K562 (cell line): ENCODE measurements at regions not wholly inside any gene's neighbourhood (a gene's known extent, or its start where the extent isn't known, plus 50 kb on each side); places are given as distances from the start of the nearest gene placed in this dataset.

ENCODE experiments used
- ATAC-seq: fragments of 200-7000 bp; cut with Tn5 transposase; 3 replicates; pipeline ENCODE4 v1.9.1; 2020; ENCODE audit warnings: moderate library complexity
- BruUV-seq: library from RNA; stranded (reverse); fragments of 400-500 nt; replicated peaks from 2 replicates; lab custom pipeline; 2021; lab: Mats Ljungman, UMichigan
- CTCF ChIA-PET: fragments of 300-600 bp; formaldehyde crosslinking; extraction: SDS; loops from one replicate; lab custom pipeline; 2021; ENCODE audit warnings: low intra/inter-chr PET ratio; lab: Yijun Ruan, JAX
- POLR2A ChIA-PET: fragments of 300-600, 350-650 bp; sonication (Branson Sonifier 250); formaldehyde crosslinking; extraction: SDS; loops from one replicate; lab custom pipeline; 2021; ENCODE audit warnings: antibody characterized with exemption, inconsistent platforms; lab: Yijun Ruan, JAX
- DNase-seq, 4 experiments: peaks; one replicate each; pipeline versions ENCODE4 v3.0.0 to v3.0.0-alpha.2; 2011 to 2018; ENCODE audit warnings: low spot score in 3 of 4, mixed read lengths in 3 of 4; ENCODE audit errors: extremely low read depth in 1 of 4
- FAIRE-seq: peaks from 2 replicates; lab custom pipeline; 2011; peaks lifted over from hg19 to GRCh38; lab: Jason Lieb, UNC
- H2AFZ ChIP-seq: 2 replicates; pipeline ENCODE4 v1.6.0; 2011; ENCODE audit warnings: low read depth, low read length, control low read depth, inconsistent platforms
- H3K27ac ChIP-seq: fragments of 200-600 bp; 3 replicates; pipeline ENCODE4 v1.8.0; 2011; ENCODE audit warnings: low read depth, mild to moderate bottlenecking, control low read depth, inconsistent platforms, low read length, moderate library complexity, mixed read lengths; ENCODE audit errors: extremely low read depth
- H3K27me3 ChIP-seq, 2 experiments: fragments of 300-600 bp in 1 of 2; 2 replicates in 1 of 2; 3 replicates in 1 of 2; pipeline versions ENCODE4 v1.6.0 to v1.8.0; 2011; ENCODE audit warnings: inconsistent platforms in 2 of 2, low read length in 2 of 2, mild to moderate bottlenecking in 1 of 2, mixed read lengths in 1 of 2, moderate library complexity in 1 of 2; ENCODE audit not compliant: control insufficient read depth in 2 of 2, insufficient read depth in 2 of 2
- H3K36me3 ChIP-seq: fragments of 300-600 bp; 3 replicates; pipeline ENCODE4 v1.8.0; 2011; ENCODE audit warnings: mild to moderate bottlenecking, low read length, inconsistent platforms; ENCODE audit not compliant: control insufficient read depth, insufficient read depth
- H3K4me1 ChIP-seq, 2 experiments: fragments of 200-600 bp in 1 of 2; replicated peaks in 1 of 2; 2 replicates in 1 of 2; 3 replicates in 1 of 2; pipeline versions ENCODE4 v1.5.1 to v1.8.0; 2011; ENCODE audit warnings: inconsistent platforms in 2 of 2, low read length in 2 of 2, mild to moderate bottlenecking in 1 of 2, mixed read lengths in 1 of 2, moderate library complexity in 1 of 2; ENCODE audit not compliant: control insufficient read depth in 2 of 2, insufficient read depth in 2 of 2
- H3K4me2 ChIP-seq: 2 replicates; pipeline ENCODE4 v1.6.1; 2011; ENCODE audit warnings: low read length, control low read depth, inconsistent platforms, mixed read lengths; ENCODE audit not compliant: insufficient read depth
- H3K4me3 ChIP-seq: fragments of 200-600 bp; sonication (generic), shearing (Covaris generic); 2 replicates; pipeline ENCODE4 v1.5.1; 2016; ENCODE audit warnings: control low read depth, inconsistent platforms
- H3K79me2 ChIP-seq: fragments of 200-600 bp; 3 replicates; pipeline ENCODE4 v1.8.0; 2011; ENCODE audit warnings: low read length, inconsistent platforms; ENCODE audit not compliant: control insufficient read depth, insufficient read depth
- H3K9ac ChIP-seq, 2 experiments: 2 replicates each; pipeline versions ENCODE4 v1.6.0 to v1.6.1; 2011; ENCODE audit warnings: low read depth in 2 of 2, low read length in 2 of 2, control low read depth in 1 of 2, inconsistent platforms in 1 of 2, mild to moderate bottlenecking in 1 of 2, mixed read lengths in 1 of 2; ENCODE audit not compliant: insufficient read depth in 1 of 2
- H3K9me1 ChIP-seq: one replicate; pipeline ENCODE4 v1.6.0; 2011; ENCODE audit warnings: inconsistent platforms, mild to moderate bottlenecking, low read length, moderate library complexity; ENCODE audit not compliant: control insufficient read depth, insufficient read depth
- H3K9me3 ChIP-seq: replicated peaks from 2 replicates; pipeline ENCODE4 v1.5.1; 2011; ENCODE audit warnings: low read depth, low read length, inconsistent platforms; ENCODE audit not compliant: control insufficient read depth, insufficient read depth
- H4K20me1 ChIP-seq: replicated peaks from 2 replicates; pipeline ENCODE4 v1.6.1; 2011; ENCODE audit warnings: low read length, inconsistent platforms, mixed read lengths; ENCODE audit not compliant: control insufficient read depth, insufficient read depth
- CEBPB ChIP-seq: fragments of 450-650 bp; IDR thresholded peaks from 2 replicates; pipeline ENCODE4 v1.6.1; 2016; ENCODE audit warnings: missing genetic modification characterization, missing compliant biosample characterization
- CUX1 ChIP-seq: fragments of 200-800 bp; sonication (Bioruptor generic); IDR thresholded peaks from 2 replicates; pipeline ENCODE4 v1.6.1; 2016; ENCODE audit warnings: missing genetic modification characterization, missing compliant biosample characterization
- SIN3A ChIP-seq, 2 experiments: fragments of 150-350 bp in 1 of 2; IDR thresholded peaks; 2 replicates each; pipeline ENCODE4 v1.6.1; 2011 to 2016; ENCODE audit warnings: borderline replicate concordance in 2 of 2, low read depth in 2 of 2, low read length in 2 of 2, mild to moderate bottlenecking in 2 of 2, moderate library complexity in 2 of 2; ENCODE audit not compliant: control insufficient read depth in 1 of 2
- in situ Hi-C: fragments of 300-500 bp; cut with MboI; formaldehyde crosslinking; loops from 4 replicates; pipeline ENCODE4 v1.15.0; 2018; ENCODE audit warnings: inconsistent platforms, mixed read lengths
- intact Hi-C: fragments of 100-400 bp; cut with micrococcal nuclease; formaldehyde crosslinking; loops from 2 replicates; pipeline ENCODE4 v1.14.2; 2022

DNA sequence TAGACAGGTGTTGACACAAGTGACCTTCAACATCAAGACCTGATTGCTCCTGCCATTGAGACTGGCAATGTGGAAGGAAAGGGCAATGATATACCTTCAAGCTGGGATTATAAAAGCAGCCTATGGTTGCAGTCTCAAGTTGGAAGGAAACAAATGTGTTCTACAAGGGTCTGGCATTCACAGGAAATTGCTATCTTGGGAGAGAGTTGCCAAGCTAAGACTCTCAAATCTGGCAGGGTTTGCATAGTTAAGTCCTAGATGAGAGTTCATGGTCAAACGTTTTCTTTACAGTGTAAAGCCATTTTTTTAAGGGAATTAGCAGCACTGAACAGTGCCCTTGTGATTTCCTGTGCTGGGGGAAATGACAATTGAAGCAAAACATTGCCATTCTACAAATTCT is 546.9 kb upstream of the CFAP20DC start (continued):
- no peak for TF ChIP-seq CUX1 (CRISPR knock-in tag)
- TF ChIP-seq, all 486 proteins: peak for 0

GRCh38 chr3:59595830-59596229 is 546.0 kb upstream of the CFAP20DC start:
- no peak overlapping the region for H3K4me2 ChIP-seq
- ChIA-PET POLR2A (no interaction called here), CTCF (no interaction called here)
- H3K36me3 ChIP-seq: no peaks in the 10 kb centered on the region
- H3K9me1 ChIP-seq: no peaks in the 10 kb centered on the region
- DNase-seq (no peak), FAIRE-seq (no peak), ATAC-seq (no peak)
- no peak overlapping the region for H3K4me3 ChIP-seq
- in situ Hi-C loops (loop anchor here (25.0 kb wide), 1 partner anchor 266 kb away; no protein-coding TSS in a partner anchor), intact Hi-C loops (no loop called here)
- no peaks in the 10 kb centered on the region for H4K20me1 ChIP-seq
- no peaks in the 10 kb centered on the region for H3K4me1 ChIP-seq
- H3K27ac ChIP-seq: no peak overlapping the region
- no TSS peak for BruUV-seq
- H3K9ac ChIP-seq: no peak overlapping the region
- no peaks in the 10 kb centered on the region for H3K9me3 ChIP-seq
- no peaks in the 10 kb centered on the region for H3K27me3 ChIP-seq
- TF ChIP-seq SIN3A (IDR thresholded peaks at IDR 0.05; ENCODE audit: borderline replicate concordance in 2 of 2, control insufficient read depth in 1 of 2, low read depth in 2 of 2, low read length in 2 of 2) (no peak), CEBPB (no peak)
- no peaks in the 10 kb centered on the region for H3K79me2 ChIP-seq
- H2AFZ ChIP-seq: no peak overlapping the region
